ENCODE measurements at regions not wholly inside any gene's neighbourhood (a gene's known extent, or its start where the extent isn't known, plus 50 kb on each side); places are given as distances from the start of the nearest gene placed in this dataset.

DNA sequence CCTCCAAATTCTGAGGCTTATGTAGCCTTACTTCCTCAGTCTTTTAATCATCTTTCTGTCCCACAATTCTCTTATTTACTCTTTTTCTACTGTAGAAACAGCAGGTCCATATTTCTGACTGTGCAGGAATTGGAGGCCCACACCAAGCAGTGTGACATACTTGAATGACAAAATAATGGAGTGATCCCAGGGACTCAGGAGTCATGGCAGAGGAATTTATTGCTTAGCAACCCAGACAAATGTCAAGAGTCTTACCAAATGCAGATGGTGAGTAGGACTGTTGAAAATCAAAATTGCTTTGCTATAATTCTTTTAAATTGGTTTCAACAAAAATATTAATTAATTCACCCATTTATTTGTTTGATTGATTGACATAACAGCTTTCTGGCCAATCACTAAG is 59.9 kb downstream of the HTR1B start:
- H3K36me3 Mint-ChIP-seq: no peaks in the 10 kb centered on the region
- H3K4me3 Mint-ChIP-seq: no peak overlapping the region
- no peak for ATAC-seq
- H3K27ac Mint-ChIP-seq: no peak overlapping the region
- H3K9me3 Mint-ChIP-seq: no peaks in the 10 kb centered on the region
- H3K4me1 Mint-ChIP-seq: no peaks in the 10 kb centered on the region
- DNase-seq (ENCODE audit: low spot score in 2 of 2): no peak

GRCh38 chr6:77401231-77401630 is 62.1 kb downstream of the HTR1B start:
- DNase-seq (ENCODE audit: low spot score in 2 of 2) (no peak), ATAC-seq (no peak)
- no peaks in the 10 kb centered on the region for H3K9me3 Mint-ChIP-seq
- H3K4me1 Mint-ChIP-seq: no peaks in the 10 kb centered on the region
- no peaks in the 10 kb centered on the region for H3K36me3 Mint-ChIP-seq
- no peak overlapping the region for H3K27ac Mint-ChIP-seq
- no peak overlapping the region for H3K4me3 Mint-ChIP-seq

- Mint-ChIP-seq H3K9me3 (peaks cover 5% of the 10 kb centered on the region), H3K36me3 (no peaks in the 10 kb centered on the region), H3K4me3 (no peak overlapping the region), H3K27ac (no peak overlapping the region), H3K4me1 (no peaks in the 10 kb centered on the region)
- ATAC-seq (no peak), DNase-seq (ENCODE audit: low spot score in 2 of 2) (no peak)
Measured at GRCh38 chr6:77397561-77397960, 65.7 kb downstream of the HTR1B start.

- no peaks in the 10 kb centered on the region for H3K36me3 Mint-ChIP-seq
- H3K9me3 Mint-ChIP-seq: peaks cover 12% of the 10 kb centered on the region
- no peak overlapping the region for H3K27ac Mint-ChIP-seq
- DNase-seq (ENCODE audit: low spot score in 2 of 2) (no peak), ATAC-seq (no peak)
- no peaks in the 10 kb centered on the region for H3K4me1 Mint-ChIP-seq
- no peak overlapping the region for H3K4me3 Mint-ChIP-seq
Measured at GRCh38 chr6:77389402-77389801, 73.9 kb downstream of the HTR1B start.

- ATAC-seq: no peak
- no peak for DNase-seq (ENCODE audit: low spot score in 2 of 2)
- no peak overlapping the region for H3K27ac Mint-ChIP-seq
Measured at GRCh38 chr6:77383026-77383425, 80.3 kb downstream of the HTR1B start.

GRCh38 chr6:77373955-77374354 is 89.3 kb downstream of the HTR1B start:
- peaks cover 16% of the 10 kb centered on the region for H3K9me3 Mint-ChIP-seq
- H3K36me3 Mint-ChIP-seq: no peaks in the 10 kb centered on the region
- no peak for ATAC-seq
- H3K4me3 Mint-ChIP-seq: no peak overlapping the region
- H3K27ac Mint-ChIP-seq: no peak overlapping the region
- no peaks in the 10 kb centered on the region for H3K4me1 Mint-ChIP-seq
- no peak for DNase-seq (ENCODE audit: low spot score in 2 of 2)

More at GRCh38 chr6:77383026-77383425, 80.3 kb downstream of the HTR1B start:
- no peak overlapping the region for H3K4me3 Mint-ChIP-seq
- H3K9me3 Mint-ChIP-seq: peaks cover 23% of the 10 kb centered on the region
- H3K4me1 Mint-ChIP-seq: no peaks in the 10 kb centered on the region
- H3K36me3 Mint-ChIP-seq: no peaks in the 10 kb centered on the region

DNA sequence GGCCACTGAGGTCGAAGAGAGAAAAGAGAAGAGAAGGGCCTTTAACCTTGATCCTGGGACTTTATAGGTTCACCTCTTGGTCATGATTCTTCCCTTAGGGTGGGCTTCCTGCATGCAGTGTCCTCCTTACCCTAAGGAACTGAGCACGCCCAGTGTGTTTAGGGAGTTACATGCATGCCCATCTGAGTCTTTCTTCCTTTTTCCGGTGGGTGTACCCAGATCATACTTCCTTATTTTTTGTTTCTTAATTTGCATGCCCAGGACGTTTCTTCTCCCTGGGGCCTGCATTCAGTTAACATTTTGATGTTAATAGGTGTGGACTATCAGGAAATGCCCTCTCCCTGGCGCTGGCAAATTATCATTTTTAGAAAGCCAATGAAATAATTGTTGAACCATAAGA is 91.5 kb downstream of the HTR1B start:
- H3K4me3 Mint-ChIP-seq: no peak overlapping the region
- no peak for DNase-seq (ENCODE audit: low spot score in 2 of 2)
- H3K27ac Mint-ChIP-seq: no peak overlapping the region
- H3K9me3 Mint-ChIP-seq: peaks cover 11% of the 10 kb centered on the region
- H3K4me1 Mint-ChIP-seq: no peaks in the 10 kb centered on the region
- no peaks in the 10 kb centered on the region for H3K36me3 Mint-ChIP-seq
- no peak for ATAC-seq

DNA sequence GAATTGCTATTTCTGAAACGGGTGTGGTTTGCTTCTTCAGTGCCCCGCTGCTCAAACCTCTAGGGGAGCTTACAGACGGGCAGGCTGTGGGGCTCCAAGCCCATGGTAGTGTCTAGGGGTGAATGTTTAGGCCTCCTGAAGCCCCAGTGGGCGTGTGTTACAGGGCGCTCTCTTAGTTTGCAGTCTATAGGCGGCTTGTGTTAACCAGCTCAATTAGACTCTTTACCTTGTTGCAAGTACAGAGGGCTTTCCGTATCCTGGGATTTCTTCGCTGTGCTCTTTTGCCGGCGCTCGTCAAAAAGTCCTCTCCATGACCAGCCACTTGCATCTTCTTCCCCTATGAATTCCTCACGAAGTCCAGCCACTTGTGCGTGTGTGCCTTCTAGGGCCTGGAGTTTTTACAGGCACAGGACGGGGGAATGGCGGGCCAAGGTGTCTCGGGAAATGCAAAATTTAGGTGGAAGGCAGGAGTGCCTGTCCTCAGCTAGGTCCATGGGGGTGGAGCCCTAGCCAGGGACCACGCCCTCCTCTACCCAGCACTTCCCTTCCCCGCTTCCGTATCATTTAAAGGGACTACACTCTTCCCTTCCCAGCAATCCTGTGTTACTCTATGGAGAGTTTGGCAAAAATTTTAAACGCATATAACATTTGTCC is 94.5 kb downstream of the HTR1B start:
- ATAC-seq: no peak
- Mint-ChIP-seq H3K36me3 (no peaks in the 10 kb centered on the region), H3K4me3 (no peak overlapping the region), H3K27ac (no peak overlapping the region), H3K9me3 (peaks cover 19% of the 10 kb centered on the region), H3K4me1 (no peaks in the 10 kb centered on the region)
- DNase-seq (ENCODE audit: low spot score in 2 of 2): no peak

- no peaks in the 10 kb centered on the region for H3K36me3 Mint-ChIP-seq
- ATAC-seq (no peak), DNase-seq (ENCODE audit: low spot score in 2 of 2) (no peak)
- H3K4me3 Mint-ChIP-seq: no peak overlapping the region
- no peaks in the 10 kb centered on the region for H3K4me1 Mint-ChIP-seq
- peaks cover 25% of the 10 kb centered on the region for H3K9me3 Mint-ChIP-seq
- no peak overlapping the region for H3K27ac Mint-ChIP-seq
Measured at GRCh38 chr6:77366798-77367197, 96.5 kb downstream of the HTR1B start.

DNA sequence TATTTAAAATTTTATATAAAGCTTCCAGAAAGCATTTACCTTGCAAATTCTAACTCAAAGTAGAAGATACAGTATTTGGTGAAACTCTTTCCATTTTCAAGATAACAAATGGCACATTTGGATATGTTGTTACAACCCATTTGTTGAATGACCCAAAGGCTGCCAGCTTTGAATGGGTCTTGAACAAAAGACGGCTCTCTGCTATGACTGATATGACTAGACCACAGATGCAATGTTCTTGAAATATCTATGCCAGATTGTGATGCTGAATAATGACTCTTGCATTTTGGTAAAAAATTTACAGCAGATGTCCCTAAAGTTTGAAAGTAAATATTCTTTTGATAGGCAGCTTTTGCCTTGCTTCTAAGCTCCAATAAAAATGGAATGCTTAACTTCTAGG is 99.6 kb downstream of the HTR1B start:
- Mint-ChIP-seq H3K4me3 (no peak overlapping the region), H3K27ac (no peak overlapping the region), H3K9me3 (peaks cover 16% of the 10 kb centered on the region), H3K36me3 (no peaks in the 10 kb centered on the region), H3K4me1 (no peaks in the 10 kb centered on the region)
- ATAC-seq (no peak), DNase-seq (ENCODE audit: low spot score in 2 of 2) (no peak)

DNA sequence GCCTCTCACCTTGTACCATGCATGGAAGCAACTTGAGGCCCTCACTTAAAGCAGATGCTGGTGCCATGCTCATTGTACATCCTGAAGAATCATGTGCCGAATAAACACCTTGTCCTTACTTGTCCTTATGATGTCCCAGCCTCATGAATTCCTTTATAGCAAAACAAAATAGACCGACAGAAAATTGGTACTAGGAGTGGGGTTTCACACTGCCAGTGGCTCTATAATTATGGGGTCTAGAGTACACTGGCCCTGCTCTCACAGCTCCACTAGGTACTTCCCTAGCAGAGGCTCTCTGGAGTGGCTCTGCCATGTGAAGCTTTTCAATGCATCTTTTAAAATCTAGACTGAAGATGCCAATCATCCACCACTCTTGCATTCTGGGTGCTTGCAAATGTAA is 101.2 kb downstream of the HTR1B start:
- H3K9me3 Mint-ChIP-seq: peaks cover 19% of the 10 kb centered on the region
- DNase-seq (ENCODE audit: low spot score in 2 of 2): no peak
- no peak overlapping the region for H3K4me3 Mint-ChIP-seq
- no peaks in the 10 kb centered on the region for H3K36me3 Mint-ChIP-seq
- no peaks in the 10 kb centered on the region for H3K4me1 Mint-ChIP-seq
- ATAC-seq: no peak
- H3K27ac Mint-ChIP-seq: no peak overlapping the region

GRCh38 chr6:77361018-77361417 is 102.3 kb downstream of the HTR1B start:
- Mint-ChIP-seq H3K4me3 (no peak overlapping the region), H3K36me3 (no peaks in the 10 kb centered on the region), H3K27ac (no peak overlapping the region), H3K4me1 (no peaks in the 10 kb centered on the region), H3K9me3 (peaks cover 15% of the 10 kb centered on the region)
- no peak for DNase-seq (ENCODE audit: low spot score in 2 of 2)
- no peak for ATAC-seq

DNA sequence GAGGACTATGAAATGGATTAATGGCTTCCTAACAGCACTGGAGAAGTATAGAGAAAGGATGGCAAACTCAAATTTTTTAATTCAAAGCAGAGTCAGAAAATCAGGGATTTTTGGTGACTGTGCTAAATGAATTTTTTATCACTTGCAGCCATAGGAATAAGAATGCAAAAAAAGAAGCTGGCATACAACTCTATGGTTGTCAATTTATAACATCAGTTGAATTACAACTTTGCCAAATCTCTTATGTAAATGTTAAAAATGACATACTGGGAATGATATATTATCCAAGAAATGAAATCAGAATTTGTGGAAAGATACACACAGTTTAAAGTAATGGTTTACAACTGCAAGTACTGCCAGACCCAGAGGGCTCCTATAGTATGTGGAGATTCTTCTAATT is 106.5 kb downstream of the HTR1B start:
- DNase-seq (ENCODE audit: low spot score in 2 of 2) (no peak), ATAC-seq (no peak)
- no peak overlapping the region for H3K27ac Mint-ChIP-seq
- peaks cover 5% of the 10 kb centered on the region for H3K9me3 Mint-ChIP-seq
- no peaks in the 10 kb centered on the region for H3K4me1 Mint-ChIP-seq
- H3K36me3 Mint-ChIP-seq: no peaks in the 10 kb centered on the region
- no peak overlapping the region for H3K4me3 Mint-ChIP-seq

GRCh38 chr6:77354581-77354980 is 108.7 kb downstream of the HTR1B start:
- H3K36me3 Mint-ChIP-seq: no peaks in the 10 kb centered on the region
- no peak overlapping the region for H3K27ac Mint-ChIP-seq
- no peak for DNase-seq (ENCODE audit: low spot score in 2 of 2)
- H3K9me3 Mint-ChIP-seq: peaks cover 5% of the 10 kb centered on the region
- no peak for ATAC-seq
- H3K4me3 Mint-ChIP-seq: no peak overlapping the region
- H3K4me1 Mint-ChIP-seq: no peaks in the 10 kb centered on the region

- no peak for ATAC-seq
- DNase-seq (ENCODE audit: low spot score in 2 of 2): no peak
- no peaks in the 10 kb centered on the region for H3K36me3 Mint-ChIP-seq
- H3K4me3 Mint-ChIP-seq: no peak overlapping the region
- H3K9me3 Mint-ChIP-seq: no peaks in the 10 kb centered on the region
- H3K27ac Mint-ChIP-seq: no peak overlapping the region
- H3K4me1 Mint-ChIP-seq: no peaks in the 10 kb centered on the region
Measured at GRCh38 chr6:77353129-77353528, 110.2 kb downstream of the HTR1B start.

DNA sequence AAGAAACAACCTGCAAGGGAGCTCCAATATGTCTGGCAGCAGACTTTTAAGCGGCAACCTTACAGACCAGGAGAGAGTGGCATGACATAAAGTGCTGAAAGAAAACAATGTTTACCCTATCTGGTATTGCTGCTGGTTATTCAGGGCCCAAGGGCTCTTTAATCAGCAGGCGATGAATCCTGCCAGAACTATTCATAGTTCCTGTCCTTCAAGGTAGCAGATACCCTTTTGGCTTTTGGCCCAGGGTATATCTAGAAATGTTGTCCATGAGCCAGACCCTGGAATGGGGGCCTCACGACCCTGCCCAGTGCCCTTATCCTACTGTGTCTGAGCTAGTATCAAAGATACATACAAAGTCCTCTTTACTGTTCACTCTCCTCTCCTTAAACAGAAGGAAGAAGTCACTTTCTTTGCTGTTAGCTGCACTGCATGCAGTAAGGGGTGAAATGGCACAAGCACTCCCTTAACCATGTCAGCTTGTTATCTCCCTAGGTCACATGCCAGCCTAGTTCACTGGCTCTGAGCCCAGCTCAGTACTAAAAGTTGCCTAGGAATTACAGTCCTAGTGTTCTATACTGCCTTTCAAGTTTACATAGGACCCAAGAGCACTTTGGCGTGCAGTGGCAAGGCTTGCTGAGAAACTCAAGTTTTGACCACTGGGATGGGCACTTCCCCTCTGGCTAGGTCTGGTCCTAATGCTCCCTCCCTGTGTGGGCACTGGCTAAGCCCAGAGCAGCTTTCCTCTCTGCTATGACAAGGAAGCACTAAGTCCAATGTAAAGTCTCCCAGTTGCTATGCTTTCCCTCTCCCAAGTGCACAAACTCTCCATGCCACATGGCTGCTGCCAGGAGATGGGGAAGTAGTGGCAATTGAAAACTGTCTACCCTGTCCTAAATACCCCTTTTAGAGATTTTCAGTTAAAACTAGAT is 122.0 kb downstream of the HTR1B start:
- Mint-ChIP-seq H3K9me3 (peaks cover 15% of the 10 kb centered on the region), H3K36me3 (no peaks in the 10 kb centered on the region), H3K4me3 (no peak overlapping the region), H3K27ac (no peak overlapping the region), H3K4me1 (no peaks in the 10 kb centered on the region)
- ATAC-seq (no peak), DNase-seq (ENCODE audit: low spot score in 2 of 2) (no peak)
